Activated naive CD4-positive, alpha-beta T cell treated with anti-CD3 and anti-CD28 coated beads, Interleukin-2, amount 50 U/mL, for 16 hours (primary cell): ENCODE measurements at regions not wholly inside any gene's neighbourhood (a gene's known extent, or its start where the extent isn't known, plus 50 kb on each side); places are given as distances from the start of the nearest gene placed in this dataset.

Source experiments
- DNase-seq: peaks from one replicate; pipeline ENCODE4 v3.0.0-alpha.2; 2020

GRCh38 chr12:29844667-29845066 lies 60.9 kb upstream of the TMTC1 start:
- DNase-seq = no peak

GRCh38 chr12:29843036-29843435 lies 59.3 kb upstream of the TMTC1 start:
- DNase-seq = no peak

- no peak for DNase-seq
Measured at GRCh38 chr12:29838768-29839167, 55.0 kb upstream of the TMTC1 start.
